GM23338 (cell line): ENCODE measurements at regions not wholly inside any gene's neighbourhood (a gene's known extent, or its start where the extent isn't known, plus 50 kb on each side); places are given as distances from the start of the nearest gene placed in this dataset.

Source experiments
- ATAC-seq: fragments of 200-7000 bp; cut with Tn5 transposase; 3 replicates; pipeline ENCODE4 v1.9.1; 2020
- DNase-seq: peaks from one replicate; pipeline ENCODE4 v3.0.0-alpha.2; 2015; ENCODE audit warnings: low spot score
- H2AFZ ChIP-seq: fragments of 200-600 bp; sonication (generic); 2 replicates; pipeline ENCODE4 v1.8.0; 2016; ENCODE audit warnings: antibody characterized with exemption, mild to moderate bottlenecking, moderate library complexity
- H3F3A ChIP-seq: fragments of 200-600 bp; sonication (generic); replicated peaks from 2 replicates; pipeline ENCODE4 v1.8.0; 2017; ENCODE audit warnings: antibody characterized with exemption, mixed run types, low read depth
- H3K27ac ChIP-seq: fragments of 200-600 bp; sonication (generic); 2 replicates; pipeline ENCODE4 v1.6.1; 2016; ENCODE audit warnings: low read depth
- H3K27me3 ChIP-seq: fragments of 200-600 bp; sonication (generic); 2 replicates; pipeline ENCODE4 v1.8.0; 2016; ENCODE audit warnings: mild to moderate bottlenecking, mixed run types, moderate library complexity; ENCODE audit not compliant: insufficient read depth
- H3K36me3 ChIP-seq: fragments of 200-600 bp; sonication (generic); 2 replicates; pipeline ENCODE4 v1.8.0; 2016; ENCODE audit warnings: mild to moderate bottlenecking; ENCODE audit not compliant: insufficient read depth
- H3K4me1 ChIP-seq: fragments of 200-600 bp; sonication (generic); 2 replicates; pipeline ENCODE4 v1.8.0; 2016; ENCODE audit warnings: mild to moderate bottlenecking, moderate library complexity; ENCODE audit not compliant: insufficient read depth
- H3K4me2 ChIP-seq: fragments of 200-600 bp; sonication (generic); 2 replicates; pipeline ENCODE4 v1.7.1; 2017; ENCODE audit warnings: mixed run types
- H3K4me3 ChIP-seq: fragments of 200-600 bp; sonication (generic); 2 replicates; pipeline ENCODE4 v1.6.1; 2016; ENCODE audit warnings: mixed run types
- H3K79me2 ChIP-seq: fragments of 200-600 bp; sonication (generic); replicated peaks from 2 replicates; pipeline ENCODE4 v1.8.0; 2017; ENCODE audit warnings: mild to moderate bottlenecking; ENCODE audit not compliant: insufficient read depth
- H3K9me2 ChIP-seq: fragments of 200-600 bp; sonication (generic); 2 replicates; pipeline ENCODE4 v1.8.0; 2017; ENCODE audit not compliant: insufficient read depth
- H4K20me1 ChIP-seq: fragments of 200-600 bp; sonication (generic); replicated peaks from 2 replicates; pipeline ENCODE4 v1.8.0; 2017; ENCODE audit warnings: mild to moderate bottlenecking; ENCODE audit not compliant: insufficient read depth
- H3K27ac Mint-ChIP-seq: 2 replicates; pipeline ENCODE4 v1.8.0; 2020; ENCODE audit warnings: inconsistent platforms, mild to moderate bottlenecking, moderate library complexity, mixed read lengths
- H3K27me3 Mint-ChIP-seq: 3 replicates; pipeline ENCODE4 v1.8.0; 2022; ENCODE audit warnings: low read depth, mild to moderate bottlenecking, moderate library complexity, mixed read lengths, inconsistent platforms; ENCODE audit not compliant: insufficient read depth, poor library complexity
- H3K36me3 Mint-ChIP-seq: 3 replicates; pipeline ENCODE4 v1.8.0; 2021; ENCODE audit warnings: low read depth, mild to moderate bottlenecking, inconsistent platforms, moderate library complexity, mixed read lengths
- H3K4me1 Mint-ChIP-seq: 3 replicates; pipeline ENCODE4 v1.8.0; 2020; ENCODE audit warnings: mild to moderate bottlenecking, inconsistent platforms, mixed read lengths
- H3K4me3 Mint-ChIP-seq: 3 replicates; pipeline ENCODE4 v1.8.0; 2021; ENCODE audit warnings: moderate library complexity, mild to moderate bottlenecking, inconsistent platforms, mixed read lengths
- H3K9me3 Mint-ChIP-seq: 3 replicates; pipeline ENCODE4 v1.8.0; 2020; ENCODE audit warnings: moderate library complexity, mild to moderate bottlenecking, inconsistent platforms, mixed read lengths
- CREB1 ChIP-seq: fragments of 250-450 bp; sonication (Bioruptor Pico); IDR thresholded peaks from 2 replicates; pipeline ENCODE4 v1.5.0; 2020; ENCODE audit warnings: low read depth, mild to moderate bottlenecking, moderate library complexity
- EZH2phosphoT487 ChIP-seq: fragments of 200-600 bp; sonication (generic); IDR thresholded peaks from one replicate; pipeline ENCODE4 v1.8.1; 2018; ENCODE audit warnings: antibody characterized with exemption; ENCODE audit not compliant: unreplicated experiment
- JUNB ChIP-seq: IDR thresholded peaks from one replicate; pipeline ENCODE4 v1.6.1; 2016; ENCODE audit warnings: antibody characterized with exemption; ENCODE audit not compliant: unreplicated experiment
- POLR2AphosphoS5 ChIP-seq: IDR thresholded peaks from 2 replicates; pipeline ENCODE4 v1.6.1; 2016; ENCODE audit warnings: antibody characterized with exemption, low read depth
- ZNF331 ChIP-seq: fragments of 250-450 bp; sonication (Bioruptor Pico); IDR thresholded peaks from 2 replicates; pipeline ENCODE4 v1.5.0; 2020; ENCODE audit warnings: low read depth, mild to moderate bottlenecking, moderate library complexity
- TF ChIP-seq, protein P1 (sequence below): IDR thresholded peaks from one replicate; pipeline ENCODE4 v1.6.1; 2018; ENCODE audit warnings: antibody characterized with exemption; ENCODE audit not compliant: unreplicated experiment
- TF ChIP-seq, protein P2 (sequence below): fragments of 250-450 bp; sonication (Bioruptor Pico); IDR thresholded peaks from 2 replicates; pipeline ENCODE4 v1.5.0; 2020; ENCODE audit warnings: mild to moderate bottlenecking, moderate library complexity
- TF ChIP-seq, protein P3 (sequence below): IDR thresholded peaks from 2 replicates; pipeline ENCODE4 v1.6.1; 2016; ENCODE audit warnings: antibody characterized with exemption

DNA sequence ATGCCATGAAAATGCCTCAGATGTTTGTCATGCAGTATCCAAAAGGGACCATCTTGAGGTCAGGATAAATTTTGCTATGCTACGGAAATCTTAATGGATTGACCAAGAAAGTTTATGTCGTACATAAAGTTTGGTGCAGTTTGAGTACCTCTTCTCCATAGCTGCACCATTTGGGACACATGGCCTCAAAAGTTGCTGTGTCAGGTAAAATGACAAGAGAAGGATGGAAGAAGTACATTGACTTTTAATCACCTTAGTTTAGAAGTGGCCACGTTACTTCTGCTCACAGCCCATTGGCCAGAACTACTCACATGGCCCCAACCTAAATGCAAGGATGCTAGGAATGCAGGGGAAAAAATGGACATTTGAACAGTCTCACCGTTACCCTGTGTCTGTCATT, 107.4 kb upstream of the NAMPT start (continued):
- TF ChIP-seq, protein P1, sequence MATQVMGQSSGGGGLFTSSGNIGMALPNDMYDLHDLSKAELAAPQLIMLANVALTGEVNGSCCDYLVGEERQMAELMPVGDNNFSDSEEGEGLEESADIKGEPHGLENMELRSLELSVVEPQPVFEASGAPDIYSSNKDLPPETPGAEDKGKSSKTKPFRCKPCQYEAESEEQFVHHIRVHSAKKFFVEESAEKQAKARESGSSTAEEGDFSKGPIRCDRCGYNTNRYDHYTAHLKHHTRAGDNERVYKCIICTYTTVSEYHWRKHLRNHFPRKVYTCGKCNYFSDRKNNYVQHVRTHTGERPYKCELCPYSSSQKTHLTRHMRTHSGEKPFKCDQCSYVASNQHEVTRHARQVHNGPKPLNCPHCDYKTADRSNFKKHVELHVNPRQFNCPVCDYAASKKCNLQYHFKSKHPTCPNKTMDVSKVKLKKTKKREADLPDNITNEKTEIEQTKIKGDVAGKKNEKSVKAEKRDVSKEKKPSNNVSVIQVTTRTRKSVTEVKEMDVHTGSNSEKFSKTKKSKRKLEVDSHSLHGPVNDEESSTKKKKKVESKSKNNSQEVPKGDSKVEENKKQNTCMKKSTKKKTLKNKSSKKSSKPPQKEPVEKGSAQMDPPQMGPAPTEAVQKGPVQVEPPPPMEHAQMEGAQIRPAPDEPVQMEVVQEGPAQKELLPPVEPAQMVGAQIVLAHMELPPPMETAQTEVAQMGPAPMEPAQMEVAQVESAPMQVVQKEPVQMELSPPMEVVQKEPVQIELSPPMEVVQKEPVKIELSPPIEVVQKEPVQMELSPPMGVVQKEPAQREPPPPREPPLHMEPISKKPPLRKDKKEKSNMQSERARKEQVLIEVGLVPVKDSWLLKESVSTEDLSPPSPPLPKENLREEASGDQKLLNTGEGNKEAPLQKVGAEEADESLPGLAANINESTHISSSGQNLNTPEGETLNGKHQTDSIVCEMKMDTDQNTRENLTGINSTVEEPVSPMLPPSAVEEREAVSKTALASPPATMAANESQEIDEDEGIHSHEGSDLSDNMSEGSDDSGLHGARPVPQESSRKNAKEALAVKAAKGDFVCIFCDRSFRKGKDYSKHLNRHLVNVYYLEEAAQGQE, result no peak
- TF ChIP-seq CREB1 (no peak), JUNB (no peak)

DNA sequence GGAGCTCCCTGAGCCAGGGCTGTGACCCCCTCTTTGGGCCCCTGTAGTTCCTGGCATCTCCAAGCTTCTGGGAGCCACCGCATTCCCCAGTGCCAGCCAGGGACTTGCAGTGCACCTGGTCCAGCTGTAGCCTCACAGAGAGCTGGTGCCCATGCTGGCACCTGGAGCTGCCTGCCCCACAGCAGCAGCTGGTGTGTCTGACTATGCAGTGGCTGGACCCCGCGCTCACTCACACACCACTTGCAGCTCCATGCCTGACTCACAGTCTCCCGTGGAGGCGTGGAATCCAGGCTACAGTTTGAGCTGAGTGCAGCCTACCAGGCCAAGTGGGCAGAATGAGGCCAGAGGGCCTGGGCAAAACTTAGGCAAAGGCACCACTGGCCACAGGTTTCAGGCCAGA, 102.2 kb upstream of the NAMPT start:
- no peak overlapping the region for H3K27ac ChIP-seq
- H3K27me3 ChIP-seq, result no peaks in the 10 kb centered on the region
- H3K4me2 ChIP-seq, result no peak overlapping the region
- H4K20me1 ChIP-seq, result no peaks in the 10 kb centered on the region
- H3K36me3 ChIP-seq, result no peaks in the 10 kb centered on the region
- H3K4me3 Mint-ChIP-seq, result no peak overlapping the region
- no peak overlapping the region for H3K4me3 ChIP-seq
- H2AFZ ChIP-seq, result no peak overlapping the region
- no peaks in the 10 kb centered on the region for H3K36me3 Mint-ChIP-seq
- ATAC-seq (no peak), DNase-seq (no peak)
- H3K4me1 Mint-ChIP-seq, result no peaks in the 10 kb centered on the region
- no peaks in the 10 kb centered on the region for H3K4me1 ChIP-seq
- no peaks in the 10 kb centered on the region for H3K79me2 ChIP-seq
- H3F3A ChIP-seq, result no peaks in the 10 kb centered on the region
- no peaks in the 10 kb centered on the region; the same call in 2 of the 3 replicates for H3K9me3 Mint-ChIP-seq
- 0 out of 2 replicates have a peak, but pooled peaks cover 4% of the 10 kb centered on the region for H3K9me2 ChIP-seq
- H3K27me3 Mint-ChIP-seq, result peaks cover 1% of the 10 kb centered on the region
- H3K27ac Mint-ChIP-seq, result no peak overlapping the region
- TF ChIP-seq, protein P1, result no peak
- TF ChIP-seq ZNF331 (no peak), EZH2phosphoT487 (no peak), CREB1 (no peak), JUNB (no peak), POLR2AphosphoS5 (no peak)
- TF ChIP-seq, protein P2, sequence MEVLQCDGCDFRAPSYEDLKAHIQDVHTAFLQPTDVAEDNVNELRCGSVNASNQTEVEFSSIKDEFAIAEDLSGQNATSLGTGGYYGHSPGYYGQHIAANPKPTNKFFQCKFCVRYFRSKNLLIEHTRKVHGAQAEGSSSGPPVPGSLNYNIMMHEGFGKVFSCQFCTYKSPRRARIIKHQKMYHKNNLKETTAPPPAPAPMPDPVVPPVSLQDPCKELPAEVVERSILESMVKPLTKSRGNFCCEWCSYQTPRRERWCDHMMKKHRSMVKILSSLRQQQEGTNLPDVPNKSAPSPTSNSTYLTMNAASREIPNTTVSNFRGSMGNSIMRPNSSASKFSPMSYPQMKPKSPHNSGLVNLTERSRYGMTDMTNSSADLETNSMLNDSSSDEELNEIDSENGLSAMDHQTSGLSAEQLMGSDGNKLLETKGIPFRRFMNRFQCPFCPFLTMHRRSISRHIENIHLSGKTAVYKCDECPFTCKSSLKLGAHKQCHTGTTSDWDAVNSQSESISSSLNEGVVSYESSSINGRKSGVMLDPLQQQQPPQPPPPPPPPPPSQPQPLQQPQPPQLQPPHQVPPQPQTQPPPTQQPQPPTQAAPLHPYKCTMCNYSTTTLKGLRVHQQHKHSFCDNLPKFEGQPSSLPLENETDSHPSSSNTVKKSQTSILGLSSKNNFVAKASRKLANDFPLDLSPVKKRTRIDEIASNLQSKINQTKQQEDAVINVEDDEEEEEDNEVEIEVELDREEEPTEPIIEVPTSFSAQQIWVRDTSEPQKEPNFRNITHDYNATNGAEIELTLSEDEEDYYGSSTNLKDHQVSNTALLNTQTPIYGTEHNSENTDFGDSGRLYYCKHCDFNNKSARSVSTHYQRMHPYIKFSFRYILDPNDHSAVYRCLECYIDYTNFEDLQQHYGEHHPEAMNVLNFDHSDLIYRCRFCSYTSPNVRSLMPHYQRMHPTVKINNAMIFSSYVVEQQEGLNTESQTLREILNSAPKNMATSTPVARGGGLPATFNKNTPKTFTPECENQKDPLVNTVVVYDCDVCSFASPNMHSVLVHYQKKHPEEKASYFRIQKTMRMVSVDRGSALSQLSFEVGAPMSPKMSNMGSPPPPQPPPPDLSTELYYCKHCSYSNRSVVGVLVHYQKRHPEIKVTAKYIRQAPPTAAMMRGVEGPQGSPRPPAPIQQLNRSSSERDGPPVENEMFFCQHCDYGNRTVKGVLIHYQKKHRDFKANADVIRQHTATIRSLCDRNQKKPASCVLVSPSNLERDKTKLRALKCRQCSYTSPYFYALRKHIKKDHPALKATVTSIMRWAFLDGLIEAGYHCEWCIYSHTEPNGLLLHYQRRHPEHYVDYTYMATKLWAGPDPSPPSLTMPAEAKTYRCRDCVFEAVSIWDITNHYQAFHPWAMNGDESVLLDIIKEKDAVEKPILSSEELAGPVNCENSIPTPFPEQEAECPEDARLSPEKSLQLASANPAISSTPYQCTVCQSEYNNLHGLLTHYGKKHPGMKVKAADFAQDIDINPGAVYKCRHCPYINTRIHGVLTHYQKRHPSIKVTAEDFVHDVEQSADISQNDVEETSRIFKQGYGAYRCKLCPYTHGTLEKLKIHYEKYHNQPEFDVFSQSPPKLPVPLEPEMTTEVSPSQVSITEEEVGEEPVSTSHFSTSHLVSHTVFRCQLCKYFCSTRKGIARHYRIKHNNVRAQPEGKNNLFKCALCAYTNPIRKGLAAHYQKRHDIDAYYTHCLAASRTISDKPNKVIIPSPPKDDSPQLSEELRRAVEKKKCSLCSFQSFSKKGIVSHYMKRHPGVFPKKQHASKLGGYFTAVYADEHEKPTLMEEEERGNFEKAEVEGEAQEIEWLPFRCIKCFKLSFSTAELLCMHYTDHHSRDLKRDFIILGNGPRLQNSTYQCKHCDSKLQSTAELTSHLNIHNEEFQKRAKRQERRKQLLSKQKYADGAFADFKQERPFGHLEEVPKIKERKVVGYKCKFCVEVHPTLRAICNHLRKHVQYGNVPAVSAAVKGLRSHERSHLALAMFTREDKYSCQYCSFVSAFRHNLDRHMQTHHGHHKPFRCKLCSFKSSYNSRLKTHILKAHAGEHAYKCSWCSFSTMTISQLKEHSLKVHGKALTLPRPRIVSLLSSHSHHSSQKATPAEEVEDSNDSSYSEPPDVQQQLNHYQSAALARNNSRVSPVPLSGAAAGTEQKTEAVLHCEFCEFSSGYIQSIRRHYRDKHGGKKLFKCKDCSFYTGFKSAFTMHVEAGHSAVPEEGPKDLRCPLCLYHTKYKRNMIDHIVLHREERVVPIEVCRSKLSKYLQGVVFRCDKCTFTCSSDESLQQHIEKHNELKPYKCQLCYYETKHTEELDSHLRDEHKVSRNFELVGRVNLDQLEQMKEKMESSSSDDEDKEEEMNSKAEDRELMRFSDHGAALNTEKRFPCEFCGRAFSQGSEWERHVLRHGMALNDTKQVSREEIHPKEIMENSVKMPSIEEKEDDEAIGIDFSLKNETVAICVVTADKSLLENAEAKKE (CRISPR knock-in tag), result no peak
- TF ChIP-seq, protein P3, sequence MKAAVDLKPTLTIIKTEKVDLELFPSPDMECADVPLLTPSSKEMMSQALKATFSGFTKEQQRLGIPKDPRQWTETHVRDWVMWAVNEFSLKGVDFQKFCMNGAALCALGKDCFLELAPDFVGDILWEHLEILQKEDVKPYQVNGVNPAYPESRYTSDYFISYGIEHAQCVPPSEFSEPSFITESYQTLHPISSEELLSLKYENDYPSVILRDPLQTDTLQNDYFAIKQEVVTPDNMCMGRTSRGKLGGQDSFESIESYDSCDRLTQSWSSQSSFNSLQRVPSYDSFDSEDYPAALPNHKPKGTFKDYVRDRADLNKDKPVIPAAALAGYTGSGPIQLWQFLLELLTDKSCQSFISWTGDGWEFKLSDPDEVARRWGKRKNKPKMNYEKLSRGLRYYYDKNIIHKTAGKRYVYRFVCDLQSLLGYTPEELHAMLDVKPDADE, result no peak
